HG03135 (cell line): ENCODE measurements at regions not wholly inside any gene's neighbourhood (a gene's known extent, or its start where the extent isn't known, plus 50 kb on each side); places are given as distances from the start of the nearest gene placed in this dataset.
"Not testable (repeated sequence)": the region's sequence is repeated elsewhere in the genome, so short reads cannot be mapped to it uniquely, and the experiment has no call there.

Experiments
- ATAC-seq: cut with Tn5 transposase; IDR thresholded peaks from one replicate; pipeline ENCODE4 v1.9.1; 2021; ENCODE audit warnings: mild to moderate bottlenecking, moderate library complexity; ENCODE audit not compliant: unreplicated experiment

DNA sequence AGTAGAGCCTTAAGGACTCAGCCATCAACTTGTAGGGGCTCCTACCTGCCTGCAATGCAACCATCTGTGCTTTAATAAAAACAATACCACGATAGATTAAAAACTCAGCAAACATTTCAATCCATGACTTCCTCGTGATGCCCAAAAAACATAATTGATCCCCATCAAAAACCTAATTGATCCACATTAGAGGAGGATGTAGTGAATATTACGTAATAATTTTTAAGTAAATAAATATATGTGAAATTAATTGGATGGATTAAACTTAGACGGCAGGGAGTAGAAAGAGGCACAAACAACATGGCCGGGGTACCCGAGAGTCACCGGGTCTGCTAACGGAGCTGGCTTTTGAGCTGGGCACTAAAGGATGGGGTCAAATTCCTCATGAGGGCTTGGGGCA lies 87.3 kb downstream of the ARL4C start:
- no peak for ATAC-seq

GRCh38 chr2:234406085-234406484 lies 90.8 kb downstream of the ARL4C start:
- ATAC-seq, result no peak

DNA sequence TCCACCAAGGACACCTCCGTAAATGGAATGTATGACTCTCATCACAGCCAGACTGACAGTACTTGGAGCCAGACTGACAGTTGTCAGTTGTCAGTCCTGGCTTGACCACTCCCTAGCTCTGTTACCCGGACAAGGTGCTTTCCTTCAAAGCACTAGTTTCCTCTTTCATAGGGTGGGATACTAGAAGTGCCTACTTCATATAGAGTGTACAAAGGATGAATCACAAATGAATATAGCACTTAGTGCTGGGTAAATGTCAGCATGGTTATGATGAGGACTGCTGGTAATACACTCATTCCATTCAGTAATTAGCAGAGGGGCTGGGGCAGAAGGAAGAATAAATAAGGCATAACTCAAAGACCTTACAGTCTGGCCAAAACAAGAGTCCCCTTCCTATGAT lies 91.4 kb downstream of the ARL4C start:
- ATAC-seq, result no peak

- no peak for ATAC-seq
Measured at GRCh38 chr2:234404957-234405356, 91.9 kb downstream of the ARL4C start.

- ATAC-seq, result no peak
Measured at GRCh38 chr2:234403751-234404150, 93.1 kb downstream of the ARL4C start.

- ATAC-seq, result no peak
Measured at GRCh38 chr2:234403074-234403473, 93.8 kb downstream of the ARL4C start.

GRCh38 chr2:234401426-234401825 lies 95.5 kb downstream of the ARL4C start:
- no peak for ATAC-seq

DNA sequence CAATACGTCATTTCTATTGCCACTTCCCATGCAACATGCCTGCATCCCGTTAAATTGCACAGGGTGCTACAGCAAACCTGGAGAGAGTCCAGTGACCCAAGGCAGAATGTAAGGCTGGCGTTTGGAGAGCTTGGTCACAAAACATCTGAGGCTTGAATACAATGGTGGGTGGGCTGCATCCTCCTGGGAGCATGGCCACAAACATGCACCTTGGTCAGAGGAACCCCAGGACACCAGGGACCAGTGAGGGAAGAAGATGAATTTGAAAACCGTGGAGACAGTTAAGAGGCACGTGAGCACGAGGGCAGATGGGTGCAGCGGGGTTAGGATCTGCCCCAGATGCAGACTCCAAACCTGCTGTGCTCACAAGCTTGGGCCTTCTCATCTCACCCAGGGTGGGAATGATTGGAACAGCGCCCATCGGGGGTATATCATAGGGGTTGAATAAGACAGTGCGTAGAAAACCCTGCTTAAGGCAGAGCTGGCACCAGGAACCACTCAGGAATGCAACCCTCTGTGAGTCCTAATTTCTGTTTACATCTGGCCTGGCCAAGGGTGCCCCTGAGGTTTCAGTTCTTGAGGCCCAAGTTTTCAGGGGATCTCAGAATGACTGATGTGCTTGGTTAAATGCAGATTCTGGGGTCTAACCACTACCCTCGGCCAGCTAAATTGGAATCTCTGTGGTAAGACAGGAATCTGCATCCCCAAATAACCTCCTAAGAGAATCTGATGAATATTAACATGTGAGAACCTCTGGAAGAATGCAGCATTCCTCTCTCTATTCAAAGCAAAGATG lies 97.2 kb downstream of the ARL4C start:
- ATAC-seq, result no peak

GRCh38 chr2:234398531-234398930 lies 98.3 kb downstream of the ARL4C start:
- ATAC-seq, result no peak

DNA sequence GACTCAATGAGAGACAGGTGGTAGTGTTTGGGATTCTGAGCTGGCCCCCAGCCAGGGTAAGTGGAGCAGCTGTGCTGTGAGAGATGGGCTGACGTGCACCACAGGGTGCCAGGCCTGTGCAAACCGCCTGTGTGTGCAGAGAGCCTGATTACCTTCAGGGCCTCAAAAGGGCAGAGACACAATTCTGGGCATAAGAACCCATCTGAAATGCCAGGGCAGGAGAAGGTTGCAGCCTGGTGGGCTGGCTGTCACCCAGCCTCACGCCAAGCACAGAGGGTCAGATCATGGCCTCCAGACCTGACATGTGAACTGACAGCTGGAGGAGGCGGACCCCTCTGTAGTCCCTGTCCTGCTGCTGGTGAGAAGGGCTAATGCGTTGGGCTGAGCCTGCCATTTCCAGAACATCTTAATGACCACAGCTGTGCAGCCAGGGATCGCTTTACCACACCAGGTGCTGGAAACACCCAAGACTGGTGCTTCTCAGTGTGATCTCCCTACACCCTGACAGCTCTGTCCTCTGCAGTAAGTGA lies 100.9 kb downstream of the ARL4C start:
- no peak for ATAC-seq

DNA sequence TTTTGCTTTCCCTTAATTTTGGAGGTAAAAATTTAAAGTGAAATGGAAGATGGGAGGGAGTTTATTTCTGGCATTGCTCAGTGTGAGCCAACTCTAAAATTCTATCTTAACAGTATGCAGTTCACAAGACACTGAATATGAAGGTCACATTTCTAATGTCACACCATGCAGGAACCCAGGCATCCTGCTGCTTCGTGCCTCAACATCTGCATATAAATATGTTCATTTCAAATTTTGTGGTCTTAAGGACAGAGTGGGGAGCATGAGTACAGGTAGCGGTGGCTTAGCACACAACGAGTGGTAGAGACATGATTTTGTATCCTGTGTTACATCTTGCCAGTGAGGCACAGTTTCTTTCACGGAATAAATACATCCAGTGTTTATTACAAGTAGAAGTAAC lies 102.4 kb downstream of the ARL4C start:
- ATAC-seq, result no peak

DNA sequence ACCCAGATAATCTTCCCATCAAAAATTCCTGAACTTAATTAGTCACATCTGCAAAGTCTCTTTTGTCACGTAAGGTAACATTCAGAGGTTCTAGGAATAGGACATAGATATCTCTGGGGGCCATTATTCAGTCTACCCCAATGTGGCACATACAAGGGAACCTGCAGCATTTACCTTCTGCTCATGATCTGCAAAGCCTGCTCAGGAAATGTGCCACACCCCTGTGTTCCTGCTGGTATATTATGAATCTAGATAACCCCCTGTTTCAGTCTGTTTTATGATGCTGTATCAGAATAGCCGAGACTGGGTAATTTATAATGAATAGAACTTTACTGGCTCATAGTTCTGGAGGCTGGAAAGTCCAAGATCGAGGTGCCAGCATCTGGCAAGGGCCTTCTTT lies 103.5 kb downstream of the ARL4C start:
- ATAC-seq, result no peak

GRCh38 chr2:234392041-234392615 lies 104.8 kb downstream of the ARL4C start:
- ATAC-seq, result no peak

DNA sequence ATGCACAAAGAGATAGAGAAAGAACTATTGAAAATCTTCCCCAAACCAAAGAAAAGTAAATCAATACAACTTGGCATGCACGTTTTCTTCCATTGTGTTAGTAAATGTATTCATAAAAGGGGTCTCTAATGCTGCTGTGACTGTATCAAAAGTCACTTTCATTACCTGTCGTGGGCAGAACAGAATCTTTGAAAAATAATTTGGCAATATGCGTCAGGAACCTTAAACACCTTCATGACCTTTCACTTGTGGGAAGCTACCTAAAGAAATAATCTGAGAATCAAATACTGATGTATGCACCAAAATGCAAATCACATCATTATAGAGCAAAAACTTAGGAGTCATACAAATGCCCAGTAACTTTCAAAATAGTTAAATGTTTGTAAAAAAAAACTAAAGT lies 105.3 kb downstream of the ARL4C start:
- ATAC-seq, result no peak

- ATAC-seq, result not testable (repeated sequence)
Measured at GRCh38 chr2:234389661-234390060, 107.2 kb downstream of the ARL4C start.

GRCh38 chr2:234388591-234388990 lies 108.3 kb downstream of the ARL4C start:
- ATAC-seq, result no peak

DNA sequence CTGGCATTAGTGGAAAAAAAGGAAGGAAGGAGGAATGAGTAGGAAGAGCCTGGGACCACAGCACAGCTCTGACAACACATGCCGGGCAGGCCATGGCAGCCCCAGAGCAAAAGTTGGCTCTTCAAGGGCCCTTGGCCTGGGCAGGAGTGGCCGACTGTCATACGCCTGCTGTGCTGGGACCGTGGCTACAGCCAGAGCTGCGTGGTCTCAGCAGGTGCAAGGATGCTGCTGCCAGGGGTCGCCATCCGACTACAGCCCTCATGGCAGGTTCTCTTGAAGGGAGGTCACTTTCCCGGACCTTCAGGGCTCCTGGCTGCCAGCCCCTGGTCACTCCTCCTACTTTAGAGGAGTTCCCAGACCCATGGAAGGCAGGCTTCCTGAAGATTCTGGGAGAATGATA lies 109.9 kb downstream of the ARL4C start:
- ATAC-seq, result no peak

DNA sequence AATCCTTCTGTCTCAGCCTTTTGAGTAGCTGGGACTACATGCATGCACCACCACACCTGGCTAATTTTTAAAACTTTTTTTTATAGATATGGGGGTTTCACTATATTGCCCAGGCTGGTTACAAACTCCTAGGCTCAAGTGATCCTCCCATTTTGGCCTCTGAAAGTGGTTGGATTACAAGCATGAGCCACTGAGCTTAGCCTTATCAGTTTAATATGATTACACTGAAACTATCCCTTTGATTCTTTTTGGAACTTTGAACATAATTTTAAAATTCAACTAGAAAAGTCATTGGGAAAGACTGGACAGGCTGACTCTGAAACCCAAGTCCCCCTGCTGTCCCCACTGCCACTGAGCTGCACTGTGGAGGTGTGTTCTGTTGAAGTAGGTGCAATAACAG lies 114.8 kb downstream of the ARL4C start:
- no peak for ATAC-seq

DNA sequence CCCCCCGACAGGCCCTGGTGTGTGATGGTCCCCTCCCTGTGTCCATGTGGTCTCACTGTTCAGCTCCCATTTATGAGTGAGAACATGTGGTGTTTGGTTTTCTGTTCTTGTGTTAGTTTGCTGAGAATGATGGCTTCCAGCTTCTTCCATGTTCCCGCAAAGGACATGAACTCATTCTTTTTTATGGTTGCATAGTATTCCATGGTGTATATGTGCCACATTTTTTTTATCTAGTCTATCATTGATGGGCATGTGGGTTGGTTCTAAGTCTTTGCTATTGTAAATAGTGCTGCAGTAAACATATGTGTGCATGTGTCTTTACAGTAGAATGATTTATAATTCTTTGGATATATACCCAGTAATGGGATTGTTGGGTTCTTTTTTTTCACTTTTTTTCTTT lies 117.9 kb downstream of the ARL4C start:
- not testable (repeated sequence) for ATAC-seq

DNA sequence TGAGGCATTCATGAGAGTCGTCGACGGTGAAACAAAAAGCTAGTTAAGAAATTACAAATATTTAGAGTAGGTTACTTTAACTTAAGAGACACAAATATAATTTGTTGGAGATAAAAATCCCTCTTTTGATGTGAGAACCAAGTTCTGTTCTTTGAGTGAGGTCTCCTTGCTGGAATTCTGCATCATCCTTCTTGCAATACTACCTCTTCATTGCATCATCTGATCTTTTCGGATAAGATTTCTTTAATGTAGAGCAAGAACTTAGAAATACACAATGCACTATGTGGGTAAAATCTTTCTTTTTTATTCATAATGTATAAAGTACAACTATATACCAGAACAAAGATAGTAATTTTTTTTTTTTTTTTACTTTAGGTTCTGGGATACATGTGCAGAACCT lies 118.4 kb downstream of the ARL4C start:
- no peak for ATAC-seq

DNA sequence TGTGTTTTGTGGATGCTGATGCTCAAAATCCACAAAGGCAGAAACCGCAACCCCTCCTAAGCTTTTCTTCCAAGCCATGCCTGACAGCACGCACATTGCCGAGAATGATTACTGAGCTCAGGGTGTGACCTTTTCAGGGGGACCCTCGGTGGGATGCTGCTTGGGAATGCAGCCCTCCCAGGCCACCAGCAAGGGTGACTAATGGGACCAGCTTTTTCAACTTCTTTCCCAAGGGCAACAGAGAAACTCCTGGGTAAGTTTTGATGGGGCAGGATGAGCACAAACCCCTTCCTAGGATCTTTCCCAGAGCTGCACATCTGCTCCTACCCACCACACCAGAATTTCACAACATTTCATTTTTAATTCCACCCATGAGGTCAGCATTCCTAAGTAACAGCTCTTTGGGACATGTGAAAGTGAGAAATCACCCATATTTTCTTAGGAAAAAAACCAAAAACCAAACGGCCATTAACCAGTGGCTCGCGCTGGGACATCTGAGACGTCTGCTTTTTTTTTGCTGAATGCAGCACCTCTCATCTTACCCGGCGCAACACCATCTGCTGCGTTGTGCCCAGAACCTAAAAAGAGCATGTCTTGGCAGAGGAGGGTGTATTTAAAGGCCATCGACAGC lies 119.0 kb downstream of the ARL4C start:
- no peak for ATAC-seq

GRCh38 chr2:234376229-234376628 lies 120.7 kb downstream of the ARL4C start:
- ATAC-seq, result no peak
